ENCODE measurements at regions not wholly inside any gene's neighbourhood (a gene's known extent, or its start where the extent isn't known, plus 50 kb on each side); places are given as distances from the start of the nearest gene placed in this dataset.

DNA sequence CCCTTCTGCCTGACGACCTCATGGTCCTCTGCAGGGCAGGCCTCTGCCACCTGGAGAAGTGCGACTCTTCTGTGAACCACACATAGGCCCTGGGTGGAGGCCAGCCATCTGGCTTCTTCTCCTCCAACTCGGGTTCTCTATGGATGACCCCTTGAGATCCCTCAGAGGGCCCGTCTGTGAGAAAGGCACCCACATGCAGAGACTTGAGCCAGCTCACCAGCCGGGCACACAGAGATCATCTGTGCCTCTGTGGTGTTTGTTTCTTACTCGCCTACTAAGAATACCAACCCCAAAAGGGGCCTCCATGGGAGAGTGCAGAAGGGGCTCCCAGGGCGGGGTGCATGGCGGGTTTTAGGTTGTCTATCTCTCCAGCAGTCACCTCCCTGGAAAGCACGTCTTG lies 176.5 kb upstream of the SALL3 start:
- Histone ChIP-seq H3K36me3 (ENCODE audit: insufficient read depth, low read length) (no peaks in the 10 kb centered on the region), H2AFZ (ENCODE audit: low read depth, low read length) (no peak overlapping the region), H3K9me3 (ENCODE audit: insufficient read depth, low read length, severe bottlenecking) (no peaks in the 10 kb centered on the region), H3K4me1 (ENCODE audit: insufficient read depth, low read length) (no peaks in the 10 kb centered on the region), H3K4me3 (ENCODE audit: low read depth in 1 of 2, low read length in 2 of 2) (no peak overlapping the region), H3K27ac (ENCODE audit: low read length) (no peak overlapping the region), H3K79me2 (ENCODE audit: insufficient read depth, low read length) (no peaks in the 10 kb centered on the region), H4K20me1 (ENCODE audit: insufficient read depth, low read length) (no peaks in the 10 kb centered on the region; the same call in 1 of the 2 replicates), H3K9ac (ENCODE audit: low read depth, low read length) (no peak overlapping the region), H3K4me2 (ENCODE audit: insufficient read depth, low read length) (no peak overlapping the region), H3K27me3 (ENCODE audit: insufficient read depth, low read length, poor library complexity) (peaks cover 5% of the 10 kb centered on the region)
- ATAC-seq (ENCODE audit: insufficient read depth, low read depth) (no peak), DNase-seq (no peak)
- TF ChIP-seq EZH2 (IDR thresholded peaks at IDR 0.05; ENCODE audit: borderline replicate concordance, low read depth, low read length, severe bottlenecking), result no peak
- TF ChIP-seq, protein P1, sequence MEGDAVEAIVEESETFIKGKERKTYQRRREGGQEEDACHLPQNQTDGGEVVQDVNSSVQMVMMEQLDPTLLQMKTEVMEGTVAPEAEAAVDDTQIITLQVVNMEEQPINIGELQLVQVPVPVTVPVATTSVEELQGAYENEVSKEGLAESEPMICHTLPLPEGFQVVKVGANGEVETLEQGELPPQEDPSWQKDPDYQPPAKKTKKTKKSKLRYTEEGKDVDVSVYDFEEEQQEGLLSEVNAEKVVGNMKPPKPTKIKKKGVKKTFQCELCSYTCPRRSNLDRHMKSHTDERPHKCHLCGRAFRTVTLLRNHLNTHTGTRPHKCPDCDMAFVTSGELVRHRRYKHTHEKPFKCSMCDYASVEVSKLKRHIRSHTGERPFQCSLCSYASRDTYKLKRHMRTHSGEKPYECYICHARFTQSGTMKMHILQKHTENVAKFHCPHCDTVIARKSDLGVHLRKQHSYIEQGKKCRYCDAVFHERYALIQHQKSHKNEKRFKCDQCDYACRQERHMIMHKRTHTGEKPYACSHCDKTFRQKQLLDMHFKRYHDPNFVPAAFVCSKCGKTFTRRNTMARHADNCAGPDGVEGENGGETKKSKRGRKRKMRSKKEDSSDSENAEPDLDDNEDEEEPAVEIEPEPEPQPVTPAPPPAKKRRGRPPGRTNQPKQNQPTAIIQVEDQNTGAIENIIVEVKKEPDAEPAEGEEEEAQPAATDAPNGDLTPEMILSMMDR (IDR thresholded peaks at IDR 0.05; ENCODE audit: borderline replicate concordance, extremely low read depth, low read length, poor library complexity, severe bottlenecking), result no peak

- DNase-seq (no peak), ATAC-seq (ENCODE audit: insufficient read depth, low read depth) (no peak)
- Histone ChIP-seq H3K27ac (ENCODE audit: low read length) (no peak overlapping the region), H3K9me3 (ENCODE audit: insufficient read depth, low read length, severe bottlenecking) (no peaks in the 10 kb centered on the region), H4K20me1 (ENCODE audit: insufficient read depth, low read length) (no peaks in the 10 kb centered on the region; the same call in 1 of the 2 replicates), H3K27me3 (ENCODE audit: insufficient read depth, low read length, poor library complexity) (peaks cover 5% of the 10 kb centered on the region), H3K79me2 (ENCODE audit: insufficient read depth, low read length) (no peaks in the 10 kb centered on the region), H3K4me3 (ENCODE audit: low read depth in 1 of 2, low read length in 2 of 2) (no peak overlapping the region), H3K9ac (ENCODE audit: low read depth, low read length) (no peak overlapping the region), H3K36me3 (ENCODE audit: insufficient read depth, low read length) (no peaks in the 10 kb centered on the region), H3K4me2 (ENCODE audit: insufficient read depth, low read length) (no peak overlapping the region), H2AFZ (ENCODE audit: low read depth, low read length) (no peak overlapping the region), H3K4me1 (ENCODE audit: insufficient read depth, low read length) (no peaks in the 10 kb centered on the region)
- no peak for TF ChIP-seq EZH2 (IDR thresholded peaks at IDR 0.05; ENCODE audit: borderline replicate concordance, low read depth, low read length, severe bottlenecking)
- TF ChIP-seq, protein P1 (IDR thresholded peaks at IDR 0.05; ENCODE audit: borderline replicate concordance, extremely low read depth, low read length, poor library complexity, severe bottlenecking), result no peak
Measured at GRCh38 chr18:78804206-78805030, 175.2 kb upstream of the SALL3 start.

DNA sequence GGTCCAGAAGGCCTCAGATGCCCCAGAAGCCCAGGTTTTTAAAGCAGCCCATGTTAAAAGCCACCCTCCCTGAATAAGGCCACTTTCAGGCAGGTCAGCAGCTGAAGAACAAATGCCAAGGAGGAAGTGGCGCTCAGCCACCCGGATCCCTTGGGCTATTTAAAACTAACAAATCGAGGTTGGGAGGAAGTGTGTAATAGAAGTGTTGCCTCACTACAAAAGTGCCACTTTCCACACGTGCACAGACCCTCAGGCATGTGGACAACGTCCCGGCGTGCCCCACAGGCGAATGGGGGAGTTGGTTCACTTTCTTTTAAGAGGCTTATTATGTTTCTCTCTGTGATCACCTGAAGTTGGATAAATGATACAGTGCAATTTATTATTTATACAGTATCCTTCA lies 173.8 kb upstream of the SALL3 start:
- TF ChIP-seq, protein P1 (IDR thresholded peaks at IDR 0.05; ENCODE audit: borderline replicate concordance, extremely low read depth, low read length, poor library complexity, severe bottlenecking), result no peak
- no peak for TF ChIP-seq EZH2 (IDR thresholded peaks at IDR 0.05; ENCODE audit: borderline replicate concordance, low read depth, low read length, severe bottlenecking)
- no peaks in the 10 kb centered on the region for H3K79me2 ChIP-seq (ENCODE audit: insufficient read depth, low read length)

More for the DNA sequence above, 173.8 kb upstream of the SALL3 start:
- H4K20me1 ChIP-seq (ENCODE audit: insufficient read depth, low read length), result peaks cover 3% of the 10 kb centered on the region; the same call in 1 of the 2 replicates
- no peak overlapping the region for H3K9ac ChIP-seq (ENCODE audit: low read depth, low read length)
- ATAC-seq (ENCODE audit: insufficient read depth, low read depth) (no peak), DNase-seq (no peak)
- no peaks in the 10 kb centered on the region for H3K36me3 ChIP-seq (ENCODE audit: insufficient read depth, low read length)
- no peak overlapping the region for H3K4me2 ChIP-seq (ENCODE audit: insufficient read depth, low read length)
- H3K9me3 ChIP-seq (ENCODE audit: insufficient read depth, low read length, severe bottlenecking), result peaks cover 6% of the 10 kb centered on the region
- no peak overlapping the region for H3K4me3 ChIP-seq (ENCODE audit: low read depth in 1 of 2, low read length in 2 of 2)
- H3K27me3 ChIP-seq (ENCODE audit: insufficient read depth, low read length, poor library complexity), result peaks cover 4% of the 10 kb centered on the region
- H3K27ac ChIP-seq (ENCODE audit: low read length), result no peak overlapping the region
- no peaks in the 10 kb centered on the region for H3K4me1 ChIP-seq (ENCODE audit: insufficient read depth, low read length)
- H2AFZ ChIP-seq (ENCODE audit: low read depth, low read length), result no peak overlapping the region

All from DND-41 (cell line).